ENCODE measurements at regions not wholly inside any gene's neighbourhood (a gene's known extent, or its start where the extent isn't known, plus 50 kb on each side); places are given as distances from the start of the nearest gene placed in this dataset.
A peak's percentile ranks its signal among the peaks of the same experiment; 100 is the strongest.
"Not testable (repeated sequence)": the region's sequence is repeated elsewhere in the genome, so short reads cannot be mapped to it uniquely, and the experiment has no call there.

DNA sequence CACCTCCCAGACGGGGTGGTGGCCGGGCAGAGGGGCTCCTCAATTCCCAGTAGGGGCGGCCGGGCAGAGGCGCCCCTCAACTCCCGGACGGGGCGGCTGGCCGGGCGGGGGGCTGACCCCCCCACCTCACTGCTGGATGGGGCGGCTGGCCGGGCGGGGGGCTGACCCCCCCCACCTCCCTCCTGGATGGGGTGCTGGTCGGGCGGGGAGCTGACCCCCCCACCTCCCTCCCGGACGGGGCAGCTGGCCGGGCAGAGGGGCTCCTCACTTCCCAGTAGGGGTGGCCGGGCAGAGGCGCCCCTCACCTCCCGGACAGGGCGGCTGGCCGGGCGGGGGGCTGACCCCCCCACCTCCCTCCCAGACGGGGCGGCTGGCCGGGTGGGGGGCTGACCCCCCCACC is 148.8 kb upstream of the CCZ1B start:
- DNase-seq (ENCODE audit: low read depth in 1 of 2, low spot score in 1 of 2); in situ Hi-C loops (cut with HindIII; ENCODE audit: low pct_unique_long_range_greater_than_20kb, low sequenced_read_pairs): not testable (repeated sequence)

DNA sequence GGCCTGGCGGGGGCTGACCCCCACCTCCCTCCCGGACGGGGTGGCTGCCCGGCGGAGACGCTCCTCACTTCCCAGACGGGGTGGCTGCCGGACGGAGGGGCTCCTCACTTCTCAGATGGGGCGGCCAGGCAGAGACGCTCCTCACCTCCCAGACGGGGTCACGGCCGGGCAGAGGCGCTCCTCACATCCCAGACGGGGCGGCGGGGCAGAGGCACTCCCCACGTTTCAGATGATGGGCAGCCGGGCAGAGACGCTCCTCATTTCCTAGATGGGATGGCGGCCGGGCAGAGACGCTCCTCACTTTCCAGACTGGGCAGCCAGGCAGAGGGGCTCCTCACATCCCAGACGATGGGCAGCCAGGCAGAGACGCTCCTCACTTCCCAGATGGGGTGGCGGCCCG is 149.3 kb upstream of the CCZ1B start:
- DNase-seq (ENCODE audit: low read depth in 1 of 2, low spot score in 1 of 2); in situ Hi-C loops (cut with HindIII; ENCODE audit: low pct_unique_long_range_greater_than_20kb, low sequenced_read_pairs): not testable (repeated sequence)

DNA sequence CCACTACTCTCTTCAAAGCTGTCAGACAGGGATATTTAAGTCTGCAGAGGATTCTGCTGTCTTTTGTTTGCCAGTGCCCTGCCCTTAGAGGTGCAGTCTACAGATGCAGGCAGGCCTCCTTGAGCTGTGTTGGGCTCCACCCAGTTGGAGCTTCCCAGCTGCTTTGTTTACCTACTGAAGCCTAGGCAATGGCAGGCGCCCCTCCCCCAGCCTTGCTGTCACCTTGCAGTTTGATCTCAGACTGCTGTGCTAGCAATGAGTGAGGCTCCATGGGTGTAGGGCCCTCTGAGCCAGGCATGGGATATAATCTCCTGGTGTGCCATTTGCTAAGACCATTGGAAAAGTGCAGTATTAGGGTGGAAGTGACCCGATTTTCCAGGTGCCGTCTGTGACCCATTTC is 151.3 kb upstream of the CCZ1B start:
- DNase-seq (ENCODE audit: low read depth in 1 of 2, low spot score in 1 of 2); in situ Hi-C loops (cut with HindIII; ENCODE audit: low pct_unique_long_range_greater_than_20kb, low sequenced_read_pairs): not testable (repeated sequence)

DNA sequence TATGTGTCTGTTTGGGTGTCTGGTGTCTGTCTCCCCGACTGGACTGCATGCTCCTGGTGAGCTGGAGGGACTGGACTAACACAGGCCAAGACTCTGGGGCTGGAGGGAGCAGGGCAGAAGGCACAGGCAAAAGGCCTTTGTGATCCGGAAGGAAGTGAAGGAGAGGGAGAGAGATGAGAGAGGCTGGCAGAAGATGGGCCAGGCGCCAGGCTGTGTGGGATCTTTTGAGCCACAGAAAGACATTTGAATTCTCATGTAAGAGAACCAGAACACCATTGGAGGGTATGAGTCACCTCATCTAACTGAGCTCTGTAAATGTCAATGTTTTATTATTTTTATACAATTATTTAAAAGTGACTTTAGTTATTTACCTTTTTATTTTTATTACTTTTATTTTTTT is 152.3 kb upstream of the CCZ1B start:
- in situ Hi-C loops (cut with HindIII; ENCODE audit: low pct_unique_long_range_greater_than_20kb, low sequenced_read_pairs); DNase-seq (ENCODE audit: low read depth in 1 of 2, low spot score in 1 of 2): not testable (repeated sequence)

DNA sequence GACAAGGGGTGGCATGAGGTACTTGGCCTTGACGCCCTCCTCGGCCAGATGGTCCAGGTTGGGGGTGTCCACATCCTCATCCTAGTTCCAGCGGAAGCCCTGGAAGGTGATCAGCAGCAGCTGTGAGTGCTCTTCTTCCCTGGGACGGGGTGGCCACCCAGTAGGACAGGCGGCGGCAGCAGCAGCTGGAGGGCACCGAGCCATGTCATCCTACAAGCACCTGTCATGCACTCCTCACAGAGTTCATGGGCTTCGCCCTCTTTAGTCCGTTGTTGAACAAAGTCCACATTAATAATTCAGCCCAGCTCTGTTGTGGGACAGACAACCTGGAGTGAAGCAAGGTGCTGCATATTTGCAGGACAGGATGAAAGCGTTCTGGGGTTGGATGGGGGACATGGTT is 153.4 kb upstream of the CCZ1B start:
- in situ Hi-C loops (cut with HindIII; ENCODE audit: low pct_unique_long_range_greater_than_20kb, low sequenced_read_pairs); DNase-seq (ENCODE audit: low read depth in 1 of 2, low spot score in 1 of 2): not testable (repeated sequence)

DNA sequence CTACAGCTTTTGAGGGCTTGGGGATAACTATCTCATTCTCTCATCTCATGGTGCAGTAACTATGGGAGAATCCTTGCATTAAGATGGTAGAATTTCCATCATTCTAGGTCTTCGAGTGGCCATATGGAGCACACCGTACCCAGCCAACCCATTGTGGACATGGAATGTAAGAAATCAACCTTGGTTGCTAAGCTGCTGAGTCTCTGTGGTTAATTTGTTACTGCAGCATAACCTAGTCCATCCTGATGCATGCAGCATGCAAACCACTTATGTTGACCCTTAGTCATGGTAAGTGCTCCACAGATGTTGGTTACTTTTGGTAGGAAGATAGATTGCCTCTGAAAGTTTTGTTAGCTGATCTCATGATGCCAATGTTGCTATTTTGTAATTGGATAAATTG is 156.3 kb upstream of the CCZ1B start:
- in situ Hi-C loops (cut with HindIII; ENCODE audit: low pct_unique_long_range_greater_than_20kb, low sequenced_read_pairs); DNase-seq (ENCODE audit: low read depth in 1 of 2, low spot score in 1 of 2): not testable (repeated sequence)

DNA sequence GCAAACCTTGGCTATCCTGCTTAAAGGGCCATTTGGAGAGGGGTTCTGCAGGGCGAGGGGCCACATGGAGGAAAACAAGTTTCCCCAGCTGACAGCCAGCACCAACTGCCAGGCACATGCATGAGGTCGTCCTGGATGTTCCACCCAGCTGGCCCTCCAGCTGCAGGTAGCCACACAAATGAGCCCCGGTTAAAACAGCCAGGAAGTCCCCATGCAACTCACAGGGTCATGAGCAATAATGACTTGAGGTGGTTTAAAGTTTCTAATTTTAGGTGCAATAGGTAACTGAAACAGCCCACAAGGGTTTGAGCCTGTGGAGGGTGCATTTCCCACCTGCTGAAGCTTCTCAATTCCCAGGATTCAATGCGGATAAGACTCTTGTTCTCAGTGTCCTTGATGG is 160.8 kb upstream of the CCZ1B start:
- DNase-seq (ENCODE audit: low read depth in 1 of 2, low spot score in 1 of 2); in situ Hi-C loops (cut with HindIII; ENCODE audit: low pct_unique_long_range_greater_than_20kb, low sequenced_read_pairs): not testable (repeated sequence)

DNA sequence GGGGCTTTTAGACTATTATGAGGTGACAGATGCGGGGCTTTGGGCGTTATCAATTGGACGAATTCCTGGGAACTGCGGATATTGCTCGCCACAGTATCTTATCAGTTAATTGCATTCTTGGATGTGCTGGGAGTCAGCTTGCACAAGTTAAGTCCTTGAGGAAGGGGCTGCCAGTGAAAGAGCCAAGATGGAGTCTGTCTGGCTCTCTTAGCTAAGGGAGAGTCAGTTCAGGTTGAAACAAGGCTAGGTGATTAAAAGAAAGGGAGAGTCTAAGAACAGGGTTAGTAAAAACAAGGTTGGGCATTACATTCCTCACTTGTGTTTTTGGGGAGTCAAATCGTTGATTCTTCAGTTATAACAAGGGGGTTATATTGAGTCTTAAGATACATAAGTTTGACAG is 162.5 kb upstream of the CCZ1B start:
- DNase-seq (ENCODE audit: low read depth in 1 of 2, low spot score in 1 of 2); in situ Hi-C loops (cut with HindIII; ENCODE audit: low pct_unique_long_range_greater_than_20kb, low sequenced_read_pairs): not testable (repeated sequence)

DNA sequence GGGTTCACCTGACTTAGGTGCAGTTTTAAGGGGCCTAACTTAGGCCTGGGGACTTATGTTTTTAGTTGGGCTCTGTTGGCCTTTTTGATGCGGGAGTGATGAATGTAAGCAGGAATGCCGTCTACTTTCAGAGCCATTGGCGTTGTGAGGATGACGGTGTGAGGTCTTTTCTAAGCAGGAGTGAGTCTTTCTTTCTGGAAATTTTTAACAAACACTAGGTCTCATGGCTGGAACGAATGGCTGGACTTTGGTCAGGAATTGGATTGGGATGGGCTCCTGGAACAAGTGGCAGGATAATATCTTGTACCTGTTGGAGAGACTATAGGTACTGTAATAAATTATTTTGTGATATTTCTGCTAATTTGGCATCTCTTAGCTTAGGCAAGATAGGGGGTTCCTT is 163.9 kb upstream of the CCZ1B start:
- DNase-seq (ENCODE audit: low read depth in 1 of 2, low spot score in 1 of 2); in situ Hi-C loops (cut with HindIII; ENCODE audit: low pct_unique_long_range_greater_than_20kb, low sequenced_read_pairs): not testable (repeated sequence)

DNA sequence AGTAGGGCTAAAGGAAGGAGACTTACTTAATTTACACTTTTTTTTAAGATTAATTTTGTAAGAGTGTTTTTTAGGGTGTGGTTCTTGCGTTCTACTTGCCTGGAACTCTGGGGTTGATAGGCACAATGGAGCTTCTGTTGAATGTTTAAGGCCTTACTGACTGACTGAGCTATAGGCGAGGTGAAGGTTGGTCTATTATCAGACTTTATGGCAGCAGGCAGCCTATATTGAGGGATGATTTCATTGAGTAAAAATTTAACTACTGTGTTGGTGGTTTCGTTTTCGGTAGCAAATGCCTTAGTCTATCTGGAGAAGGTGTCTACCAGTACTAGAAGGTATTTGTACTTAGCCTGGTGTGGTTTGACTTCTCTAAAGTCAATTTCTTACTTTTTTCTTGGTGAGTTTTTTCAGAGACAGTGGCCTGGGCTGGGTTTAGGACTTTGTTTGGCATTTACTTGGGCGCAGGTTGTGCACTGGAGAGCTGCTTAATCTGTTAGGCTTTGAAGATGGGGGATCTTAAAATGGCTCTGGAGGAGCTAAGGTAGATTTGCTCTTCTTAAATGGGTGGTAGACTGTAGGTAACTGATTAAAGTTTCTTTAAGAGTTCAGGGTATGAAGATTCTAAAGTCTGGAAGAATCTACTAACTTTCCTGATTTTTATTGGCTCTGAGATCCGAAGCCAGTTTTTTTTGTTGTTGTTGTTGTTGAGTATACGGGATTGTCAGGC is 164.5 kb upstream of the CCZ1B start:
- DNase-seq (ENCODE audit: low read depth in 1 of 2, low spot score in 1 of 2); in situ Hi-C loops (cut with HindIII; ENCODE audit: low pct_unique_long_range_greater_than_20kb, low sequenced_read_pairs): not testable (repeated sequence)

DNA sequence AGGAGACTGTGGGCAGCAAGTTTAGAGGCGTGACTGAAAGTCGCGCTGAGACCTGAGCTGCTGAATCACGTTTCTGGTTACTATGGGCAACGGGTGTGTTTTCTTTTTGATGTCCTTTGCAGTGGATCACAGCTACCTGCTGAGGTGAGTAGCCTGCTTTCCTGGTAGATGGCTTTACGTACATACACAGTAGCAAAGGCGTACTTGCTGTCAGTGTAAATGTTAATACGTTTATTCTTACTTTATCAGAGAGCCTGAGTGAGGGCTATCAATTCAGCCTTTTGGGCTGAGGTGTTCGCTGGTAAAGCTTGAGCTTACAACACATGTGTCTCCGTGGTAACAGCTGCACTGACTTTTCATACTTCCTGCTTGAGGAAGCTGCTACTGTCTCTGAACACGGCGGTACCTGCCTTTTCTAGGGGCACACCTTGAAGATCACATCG is 165.1 kb upstream of the CCZ1B start:
- in situ Hi-C loops (cut with HindIII; ENCODE audit: low pct_unique_long_range_greater_than_20kb, low sequenced_read_pairs) = not testable (repeated sequence)
- DNase-seq (ENCODE audit: low read depth in 1 of 2, low spot score in 1 of 2) = peak in 1 of 2 experiments; percentile 52

DNA sequence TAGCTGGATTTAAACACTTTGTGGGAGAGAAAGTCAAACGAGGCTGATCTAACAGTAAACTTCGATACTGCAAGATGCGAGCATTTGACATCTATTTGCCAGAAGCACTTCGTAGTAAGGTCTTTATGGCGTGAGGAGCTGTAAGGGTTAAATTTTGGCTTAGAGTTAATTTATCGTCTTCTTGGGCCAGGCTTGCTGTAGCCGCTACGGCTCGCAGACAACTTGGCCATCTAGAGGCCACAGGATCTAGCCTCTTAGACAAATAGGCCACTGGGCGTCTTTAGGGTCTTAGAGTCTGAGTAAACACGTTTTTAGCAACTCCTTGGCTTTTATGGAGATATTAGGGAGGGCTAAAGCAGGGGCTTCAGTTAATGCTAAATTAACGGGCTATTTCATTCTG is 165.6 kb upstream of the CCZ1B start:
- in situ Hi-C loops (cut with HindIII; ENCODE audit: low pct_unique_long_range_greater_than_20kb, low sequenced_read_pairs); DNase-seq (ENCODE audit: low read depth in 1 of 2, low spot score in 1 of 2): not testable (repeated sequence)

DNA sequence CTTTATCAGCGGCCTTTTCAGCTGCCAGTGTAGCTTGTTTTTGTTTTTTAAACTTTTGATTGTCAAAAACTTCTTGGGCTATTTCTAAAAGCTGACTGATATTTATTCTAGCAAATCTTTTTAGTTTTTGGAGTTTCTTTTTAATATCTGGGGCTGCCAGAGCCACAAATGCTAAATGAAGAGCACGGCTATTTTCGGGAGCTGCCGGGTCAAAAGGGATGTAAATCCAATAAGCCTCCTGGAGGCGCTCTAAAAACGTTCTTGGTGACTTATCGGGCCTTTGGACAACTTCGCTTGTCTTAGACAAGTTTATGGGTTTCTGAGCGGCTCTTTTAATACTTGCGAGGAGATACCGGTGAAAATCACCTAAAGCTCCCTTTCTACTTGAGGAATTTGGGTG is 166.1 kb upstream of the CCZ1B start:
- DNase-seq (ENCODE audit: low read depth in 1 of 2, low spot score in 1 of 2); in situ Hi-C loops (cut with HindIII; ENCODE audit: low pct_unique_long_range_greater_than_20kb, low sequenced_read_pairs): not testable (repeated sequence)

DNA sequence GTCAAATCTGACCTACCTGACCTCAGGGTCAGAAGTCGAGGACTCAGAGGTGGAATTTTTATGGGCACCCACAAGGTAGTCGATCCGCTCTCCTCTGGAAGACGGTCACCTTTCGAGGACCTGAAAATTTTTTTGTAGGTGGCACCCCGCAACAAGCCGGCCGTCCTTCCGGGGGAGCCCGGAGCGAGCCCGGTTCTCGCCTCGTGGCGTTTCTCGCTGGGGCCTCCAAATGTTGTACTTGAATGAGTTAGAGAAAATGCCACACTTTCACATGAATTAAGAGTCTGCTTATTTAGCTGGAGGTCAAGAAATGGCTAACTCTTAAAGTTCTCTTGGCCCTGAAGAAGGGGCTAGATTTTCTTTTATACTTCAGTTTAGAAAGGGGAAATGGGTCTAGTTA is 169.0 kb upstream of the CCZ1B start:
- in situ Hi-C loops (cut with HindIII; ENCODE audit: low pct_unique_long_range_greater_than_20kb, low sequenced_read_pairs); DNase-seq (ENCODE audit: low read depth in 1 of 2, low spot score in 1 of 2): not testable (repeated sequence)

DNA sequence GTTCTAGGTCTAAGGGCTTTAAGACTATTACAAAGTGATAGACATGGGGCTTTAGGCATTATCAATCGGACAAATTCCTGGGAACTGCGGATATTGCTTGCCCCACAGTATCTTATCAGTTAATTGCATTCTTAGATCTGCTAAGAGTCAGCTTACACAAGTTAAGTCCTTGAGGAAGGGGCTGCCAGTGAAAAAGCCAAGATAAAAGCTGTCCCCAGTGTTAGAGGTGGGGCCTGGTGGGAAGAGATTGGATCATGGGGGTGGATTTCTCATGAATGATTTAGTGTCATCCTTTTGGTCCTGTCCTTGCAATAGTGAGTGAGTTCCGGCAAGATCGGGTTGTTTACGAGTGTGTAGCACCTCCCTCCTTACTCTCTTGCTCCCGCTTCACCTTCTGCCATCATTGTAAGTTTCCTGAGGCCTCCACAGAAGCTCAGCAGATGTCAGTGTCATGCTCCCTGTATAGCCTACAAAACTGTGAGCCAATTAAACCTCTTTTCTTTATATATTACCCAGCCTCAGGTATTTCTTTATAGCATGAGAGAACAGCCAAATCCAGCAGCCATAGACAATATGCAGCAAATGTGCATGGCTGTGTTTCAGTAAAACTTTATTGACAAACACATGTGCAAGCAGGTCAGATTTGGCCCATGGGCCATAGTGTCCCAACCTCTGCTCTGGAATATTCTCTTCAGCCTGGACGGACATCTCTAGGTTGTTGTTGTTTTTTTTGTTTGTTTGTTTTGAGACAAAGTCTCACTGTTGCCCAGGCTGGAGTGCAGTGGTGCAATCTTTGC is 169.6 kb upstream of the CCZ1B start:
- in situ Hi-C loops (cut with HindIII; ENCODE audit: low pct_unique_long_range_greater_than_20kb, low sequenced_read_pairs) = not testable (repeated sequence)

DNA sequence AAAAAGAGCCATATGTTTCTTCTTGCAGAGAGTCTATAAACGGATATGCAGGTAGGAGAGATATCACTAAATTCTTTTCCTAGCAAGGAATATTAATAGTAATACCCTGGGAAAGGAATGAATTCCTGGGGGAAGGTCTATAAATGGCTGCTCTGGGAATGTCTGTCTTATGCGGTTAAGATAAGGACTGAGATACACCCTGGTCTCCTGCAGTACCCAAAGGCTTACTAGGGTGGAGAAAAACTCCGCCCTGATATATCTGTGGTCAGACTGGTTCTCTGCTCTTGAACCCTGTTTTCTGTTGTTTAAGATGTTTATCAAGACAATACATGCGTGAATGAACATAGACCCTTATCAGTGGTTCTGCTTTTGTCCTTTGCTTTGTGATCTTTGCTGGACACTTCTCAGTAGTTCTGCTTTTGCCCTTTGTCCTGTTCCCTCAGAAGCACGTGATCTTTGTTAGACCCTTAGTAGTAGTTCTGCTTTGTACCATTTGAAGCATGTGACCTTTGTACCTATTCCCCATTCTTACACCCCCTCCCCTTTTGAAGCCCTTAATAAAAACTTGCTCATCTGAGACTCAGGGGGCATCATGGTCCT is 173.1 kb upstream of the CCZ1B start:
- in situ Hi-C loops (cut with HindIII; ENCODE audit: low pct_unique_long_range_greater_than_20kb, low sequenced_read_pairs); DNase-seq (ENCODE audit: low read depth in 1 of 2, low spot score in 1 of 2): not testable (repeated sequence)

More for the DNA sequence above, 169.6 kb upstream of the CCZ1B start:
- not testable (repeated sequence) for DNase-seq (ENCODE audit: low read depth in 1 of 2, low spot score in 1 of 2)
